ENCODE measurements at regions not wholly inside any gene's neighbourhood (a gene's known extent, or its start where the extent isn't known, plus 50 kb on each side); places are given as distances from the start of the nearest gene placed in this dataset.
"Not testable (repeated sequence)": the region's sequence is repeated elsewhere in the genome, so short reads cannot be mapped to it uniquely, and the experiment has no call there.

DNA sequence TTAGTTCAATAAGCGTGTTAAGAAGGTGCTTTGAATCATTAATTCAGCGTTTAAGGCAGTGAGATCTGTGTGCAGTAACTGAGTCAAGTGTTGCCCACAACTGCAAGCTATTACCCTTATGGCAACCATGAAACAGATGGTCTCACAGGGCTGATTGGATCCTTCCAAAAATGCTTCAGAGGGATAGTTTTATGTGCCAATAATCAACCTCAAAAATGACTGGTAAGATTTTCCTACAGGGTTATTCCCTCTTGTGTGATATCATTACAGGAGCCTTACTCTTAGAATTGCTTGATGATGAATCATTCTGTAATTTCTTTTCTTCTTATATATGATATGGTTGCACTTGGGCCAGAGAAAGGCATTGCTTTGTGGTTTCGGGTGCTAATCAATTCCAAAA, 1299.2 kb upstream of the ATXN8OS start:
- peak; percentile 6 to 7 for DNase-seq (ENCODE audit: low read depth in 2 of 2)

DNA sequence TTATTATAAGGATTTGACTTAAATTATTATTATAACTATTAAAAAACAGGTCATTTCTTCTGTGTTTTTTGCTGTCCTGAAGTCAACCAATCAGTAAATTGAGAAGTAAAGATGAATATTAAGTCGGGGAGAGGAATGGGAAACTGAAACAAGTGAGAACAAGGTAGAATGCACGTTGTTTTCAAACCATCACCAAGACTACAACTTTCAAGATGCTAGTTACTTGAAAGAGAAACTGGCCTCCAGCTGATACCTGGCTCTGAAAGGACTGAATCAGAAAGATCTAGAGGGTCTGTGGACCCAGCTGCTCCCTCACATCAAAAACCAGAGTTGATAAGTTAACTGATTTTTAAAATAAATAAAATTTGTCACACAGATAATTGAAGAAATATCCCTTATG, 1301.5 kb upstream of the ATXN8OS start:
- DNase-seq (ENCODE audit: low read depth in 2 of 2), result no peak

DNA sequence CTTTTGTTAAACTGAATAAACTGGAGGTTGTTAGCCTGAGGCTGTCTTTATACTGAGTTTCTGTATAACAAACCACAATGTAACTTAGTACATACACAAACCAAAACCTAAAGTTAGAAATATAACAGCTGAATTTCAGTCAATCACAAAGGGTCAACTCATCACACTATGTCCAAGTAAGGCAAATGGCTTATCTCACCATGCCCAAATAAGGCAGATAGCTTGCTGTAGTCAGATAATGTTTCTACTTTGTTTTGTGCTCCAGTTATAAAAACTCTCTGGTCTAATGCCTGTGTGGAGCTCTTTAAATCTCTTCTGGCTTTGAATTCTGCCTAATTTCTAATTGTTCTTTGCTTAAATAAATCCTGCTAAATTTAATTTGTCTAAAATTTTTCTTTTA, 1323.4 kb upstream of the ATXN8OS start:
- DNase-seq (ENCODE audit: low read depth in 2 of 2), result no peak

DNA sequence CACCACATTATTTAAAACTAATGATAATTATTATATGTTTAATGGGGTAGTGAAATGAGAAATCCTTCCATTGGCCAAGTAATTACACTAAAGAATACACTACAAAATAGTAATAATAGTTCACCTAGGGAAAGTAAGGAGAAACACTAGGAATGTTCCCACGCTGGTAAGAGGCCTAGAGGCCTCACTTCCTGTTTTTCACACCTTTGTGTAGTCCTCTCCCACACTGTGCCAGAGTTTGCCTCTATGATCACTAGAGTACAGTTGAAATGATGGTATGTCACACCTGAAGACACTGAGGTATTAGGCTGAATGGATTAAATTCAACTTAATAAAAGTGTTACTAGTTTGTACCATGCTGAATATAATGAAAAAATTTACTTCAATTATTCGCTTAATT, 1348.0 kb upstream of the ATXN8OS start:
- no peak for DNase-seq (ENCODE audit: low read depth in 2 of 2)

DNA sequence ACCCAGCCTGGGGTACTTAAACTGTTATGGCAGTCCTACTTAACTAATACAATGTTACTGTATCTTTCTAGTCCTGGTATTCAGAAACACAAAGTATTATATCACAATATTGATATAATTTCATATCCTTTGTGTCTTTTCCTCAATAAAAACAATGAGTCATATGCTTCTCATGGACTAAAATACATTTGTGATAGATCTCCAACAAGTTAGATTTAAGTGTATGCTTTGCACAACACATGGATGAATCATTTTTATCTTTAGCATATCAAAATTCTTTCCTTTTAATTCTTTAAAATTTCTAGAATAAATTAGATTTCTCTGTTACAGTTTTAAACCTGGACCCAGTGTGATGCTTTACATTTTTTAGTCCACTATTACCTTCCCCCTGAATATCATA, 1357.8 kb upstream of the ATXN8OS start:
- DNase-seq (ENCODE audit: low read depth in 2 of 2), result no peak

DNA sequence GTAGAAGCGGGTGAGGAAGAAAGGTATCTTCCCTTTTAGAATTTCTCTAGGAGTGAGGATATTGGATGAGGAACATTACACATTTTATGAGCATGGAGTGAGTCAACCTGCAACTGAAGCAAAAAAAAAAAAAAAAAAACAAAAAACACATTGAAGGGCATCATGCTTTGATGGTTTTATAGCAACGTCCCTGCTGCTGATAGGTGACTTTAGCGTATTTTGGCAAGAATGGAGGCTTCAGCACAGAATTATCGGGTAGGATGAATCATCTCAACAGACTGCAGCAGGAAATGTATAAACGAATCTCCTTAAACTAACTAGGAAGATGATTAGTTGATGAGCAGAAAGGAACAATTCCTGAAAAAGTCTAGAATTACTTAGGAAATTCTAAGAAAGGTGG, 1359.6 kb upstream of the ATXN8OS start:
- DNase-seq (ENCODE audit: low read depth in 2 of 2), result no peak

DNA sequence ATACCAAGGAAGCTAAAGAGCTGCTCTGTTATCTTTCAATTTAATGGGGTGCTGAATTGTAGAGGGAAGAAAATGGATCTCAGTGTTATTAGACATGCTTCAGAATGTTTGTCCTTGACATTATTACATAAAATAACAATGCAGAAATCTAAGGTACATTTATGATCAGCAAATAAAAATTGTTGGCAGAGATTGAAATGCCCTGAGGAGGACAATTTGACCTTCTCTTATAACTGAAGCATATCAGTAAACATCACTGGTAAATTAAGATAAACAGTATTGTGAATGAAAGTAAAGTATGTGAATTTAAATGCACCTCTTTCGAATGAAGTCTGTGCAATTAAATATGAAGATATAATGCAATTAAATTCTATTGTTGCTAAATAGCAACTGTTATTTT, 1362.1 kb upstream of the ATXN8OS start:
- DNase-seq (ENCODE audit: low read depth in 2 of 2), result no peak

DNA sequence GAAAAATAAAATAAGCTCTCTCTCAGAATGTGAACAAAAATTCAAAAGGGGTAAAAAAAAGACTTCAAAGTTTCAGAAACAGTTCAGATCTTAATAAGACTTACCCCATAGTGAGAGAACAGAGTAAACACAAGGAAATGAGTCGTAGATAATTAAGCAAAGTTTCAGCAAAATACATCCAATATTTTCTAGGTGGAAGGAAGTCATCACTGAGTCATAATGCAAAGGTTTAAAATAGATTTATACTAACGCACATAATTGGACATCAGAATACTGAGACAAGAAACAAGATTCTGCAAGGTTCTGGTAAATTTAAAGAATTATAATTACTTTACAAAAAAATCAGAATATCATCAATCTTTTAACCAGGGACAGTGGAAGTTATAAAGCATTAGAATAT, 1370.7 kb upstream of the ATXN8OS start:
- DNase-seq (ENCODE audit: low read depth in 2 of 2), result no peak

DNA sequence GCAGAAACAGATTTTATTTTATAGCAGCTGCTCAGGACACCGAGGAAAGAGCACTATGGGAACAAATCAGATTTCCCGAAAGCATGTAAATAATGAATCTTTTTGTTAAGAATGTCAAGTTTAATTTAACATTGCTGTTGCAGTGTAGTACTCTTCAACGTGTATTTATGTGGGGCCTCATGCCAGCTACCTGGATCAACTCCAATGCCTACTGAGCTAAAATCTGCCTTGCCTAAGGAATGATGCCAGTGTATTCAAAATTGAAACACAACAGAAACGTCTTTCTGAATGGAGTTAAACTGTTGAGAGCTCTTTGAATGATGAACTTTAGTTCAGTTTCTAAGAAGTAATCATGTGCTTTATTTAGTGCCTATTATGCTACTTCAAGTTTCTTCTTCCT, 1379.8 kb upstream of the ATXN8OS start:
- DNase-seq (ENCODE audit: low read depth in 2 of 2), result no peak

DNA sequence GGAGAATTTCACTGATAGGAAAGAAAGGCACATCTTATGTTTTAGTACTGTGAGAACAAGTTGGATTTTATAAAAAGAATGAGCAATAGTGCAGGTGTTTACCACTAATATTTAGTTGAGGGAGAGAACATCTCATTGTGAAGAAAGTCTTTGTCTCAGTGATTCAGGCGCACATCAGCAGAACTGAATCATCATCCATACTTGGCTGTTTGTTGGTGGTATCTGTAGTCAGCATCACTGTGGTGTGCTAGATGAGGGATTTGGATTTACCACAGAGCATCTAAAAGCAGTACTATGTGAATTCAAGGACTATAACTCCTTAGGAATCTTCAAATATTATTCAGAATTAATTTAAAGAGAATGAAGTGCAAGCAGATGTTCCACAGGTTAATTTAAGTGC, 1380.5 kb upstream of the ATXN8OS start:
- no peak for DNase-seq (ENCODE audit: low read depth in 2 of 2)

DNA sequence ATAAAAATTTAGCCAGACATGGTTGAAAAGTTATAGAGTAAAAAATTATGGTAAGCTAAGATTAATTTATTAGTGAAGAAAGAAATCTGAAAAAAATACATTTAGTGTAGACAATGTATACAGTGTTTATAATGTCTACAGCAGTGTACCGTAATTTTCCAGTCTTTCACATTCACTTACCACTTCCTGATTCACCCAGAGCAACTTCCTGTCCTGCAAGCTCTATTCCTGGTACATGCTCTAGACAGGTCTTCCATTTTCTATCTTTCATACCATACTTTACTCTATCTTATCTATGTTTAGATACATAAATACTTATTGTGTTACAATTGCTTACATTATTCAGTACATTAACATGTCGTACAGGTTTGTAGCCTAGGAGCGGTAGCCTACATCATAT, 1387.8 kb upstream of the ATXN8OS start:
- no peak for DNase-seq (ENCODE audit: low read depth in 2 of 2)

DNA sequence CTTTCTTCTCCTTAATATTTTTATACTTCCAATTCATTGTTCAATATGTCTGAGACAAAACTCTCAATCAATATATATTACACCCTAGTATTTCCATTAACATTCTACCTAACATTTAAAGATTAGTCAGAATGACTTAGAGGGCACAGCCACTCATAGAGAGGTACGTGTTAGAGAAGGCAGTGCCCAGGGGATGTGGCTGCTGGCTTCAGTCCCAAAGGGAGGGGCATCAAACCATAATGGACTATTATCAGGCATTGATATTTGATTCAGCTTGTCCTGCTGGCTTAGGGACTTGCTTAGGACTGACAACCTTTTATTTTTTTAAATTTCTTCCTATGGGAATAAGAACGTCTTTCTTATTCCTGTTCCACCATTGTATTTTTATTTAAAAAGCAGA, 1392.0 kb upstream of the ATXN8OS start:
- DNase-seq (ENCODE audit: low read depth in 2 of 2), result no peak

DNA sequence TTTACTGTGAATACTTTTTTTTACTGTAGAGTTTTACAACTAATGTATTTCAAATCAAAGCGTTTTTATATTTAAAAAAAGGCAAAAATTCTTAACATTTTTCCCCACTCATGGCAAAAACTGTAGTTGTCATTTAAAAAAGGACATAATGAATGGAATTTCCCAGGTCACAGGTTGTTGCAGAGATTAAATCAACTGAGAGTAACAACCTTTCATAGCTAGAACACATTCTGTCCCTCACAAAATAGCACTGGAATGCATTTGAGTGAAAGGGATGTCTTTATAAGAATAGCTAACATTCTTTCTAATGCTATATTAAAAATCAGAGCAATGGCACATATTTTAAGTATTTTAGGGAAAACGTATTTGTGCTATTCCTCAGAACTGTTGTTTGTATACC, 1393.3 kb upstream of the ATXN8OS start:
- no peak for DNase-seq (ENCODE audit: low read depth in 2 of 2)

DNA sequence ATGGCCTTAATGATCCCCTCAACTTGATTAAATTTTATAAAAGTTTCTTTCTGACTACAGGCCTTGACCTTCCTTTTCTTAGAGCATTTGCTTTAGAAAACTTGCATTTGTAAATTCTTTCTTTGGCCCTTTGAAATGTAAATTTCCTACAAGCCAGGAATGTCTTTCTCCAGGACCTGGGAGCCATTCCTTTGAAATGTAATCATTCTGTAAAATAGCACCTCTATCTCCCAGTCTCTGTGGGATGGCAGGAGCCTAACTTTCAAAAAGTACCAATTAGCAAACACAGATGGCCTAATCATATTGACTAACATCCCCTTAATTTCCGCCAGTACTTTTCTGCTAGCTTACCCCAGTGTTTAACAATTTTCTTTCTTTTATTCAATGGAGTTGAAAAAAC, 1394.2 kb upstream of the ATXN8OS start:
- DNase-seq (ENCODE audit: low read depth in 2 of 2), result no peak

DNA sequence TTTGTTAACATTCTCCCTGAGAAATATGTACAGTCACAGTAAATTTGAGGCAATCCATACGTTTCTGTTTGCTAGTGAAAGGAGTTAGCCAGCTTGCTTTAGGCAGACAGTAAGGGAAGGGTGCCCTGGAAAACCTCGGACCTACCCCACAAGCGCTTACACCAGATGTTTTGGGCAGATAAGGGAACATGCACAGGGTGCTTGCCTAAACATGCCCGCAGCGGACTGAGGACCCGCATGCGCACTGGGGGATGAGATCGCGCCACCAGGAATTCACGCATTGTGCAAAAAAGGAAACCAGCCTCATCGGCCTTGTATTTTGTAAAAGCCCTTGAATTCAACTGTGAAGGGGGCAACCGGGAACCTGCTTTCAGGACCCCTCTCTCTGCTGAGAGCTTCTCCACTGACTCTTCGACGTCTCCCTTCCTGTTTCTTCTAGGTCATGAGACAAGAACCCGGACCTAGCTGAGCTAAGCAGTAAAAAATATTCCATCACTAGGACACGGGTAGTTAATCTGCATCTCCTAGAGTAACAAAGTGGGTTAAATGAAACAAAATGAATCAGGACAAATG, 1399.2 kb upstream of the ATXN8OS start:
- no peak for DNase-seq (ENCODE audit: low read depth in 2 of 2)

DNA sequence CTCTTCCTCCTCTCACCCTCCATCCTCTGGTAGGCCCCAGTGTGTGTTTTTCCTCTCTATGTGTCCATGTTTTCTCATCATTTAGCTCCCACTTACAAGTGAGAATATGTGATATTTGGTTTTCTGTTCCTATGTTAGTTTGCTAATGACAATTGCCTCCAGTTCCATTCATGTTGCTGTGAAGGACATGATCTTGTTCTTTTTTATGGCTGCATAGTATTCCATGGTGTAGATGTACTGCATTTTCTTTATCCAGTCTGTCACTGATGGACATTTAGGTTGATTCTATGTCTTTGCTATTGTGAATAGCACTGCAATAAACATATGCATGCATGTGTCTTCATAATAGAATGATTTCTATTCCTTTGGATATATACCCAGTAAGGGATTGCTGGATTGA, 1401.6 kb upstream of the ATXN8OS start:
- DNase-seq (ENCODE audit: low read depth in 2 of 2), result not testable (repeated sequence)

DNA sequence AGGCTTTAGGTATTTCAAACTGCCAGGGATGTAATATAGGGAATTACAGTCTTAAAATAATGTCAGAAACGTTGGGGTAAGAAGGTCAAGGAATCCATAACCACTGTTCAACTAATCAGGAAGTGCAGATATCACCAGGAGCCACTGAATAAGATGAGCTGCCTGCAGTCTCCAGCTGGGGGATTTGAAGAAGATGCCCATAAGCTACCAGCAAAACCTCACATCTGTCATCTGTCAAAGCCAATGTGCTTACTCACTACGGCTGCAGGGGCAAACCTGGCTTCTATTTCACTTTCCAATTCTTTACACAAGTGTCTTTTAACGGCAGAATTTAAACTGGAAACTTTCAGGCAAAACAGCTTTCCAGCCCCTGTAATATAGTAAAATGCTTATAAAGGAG, 1410.1 kb upstream of the ATXN8OS start:
- no peak for DNase-seq (ENCODE audit: low read depth in 2 of 2)

DNA sequence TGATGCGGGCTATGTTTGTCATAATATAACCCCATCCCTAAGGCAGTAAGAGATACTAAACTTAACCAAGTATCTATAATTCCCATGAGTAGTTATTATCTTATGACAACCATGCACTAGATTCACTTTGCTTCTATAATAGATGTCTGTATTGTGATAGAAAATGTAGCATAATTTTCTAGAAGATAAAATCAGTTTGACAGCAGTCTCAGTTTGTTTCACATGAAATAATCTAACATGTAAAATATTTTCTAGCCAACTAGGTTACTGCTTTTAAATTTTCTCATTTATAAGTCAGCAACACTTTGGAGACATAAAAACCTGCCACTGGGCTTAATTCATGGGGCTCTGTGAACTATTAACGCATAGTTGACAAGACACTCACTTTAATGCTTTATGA, 1410.7 kb upstream of the ATXN8OS start:
- no peak for DNase-seq (ENCODE audit: low read depth in 2 of 2)

DNA sequence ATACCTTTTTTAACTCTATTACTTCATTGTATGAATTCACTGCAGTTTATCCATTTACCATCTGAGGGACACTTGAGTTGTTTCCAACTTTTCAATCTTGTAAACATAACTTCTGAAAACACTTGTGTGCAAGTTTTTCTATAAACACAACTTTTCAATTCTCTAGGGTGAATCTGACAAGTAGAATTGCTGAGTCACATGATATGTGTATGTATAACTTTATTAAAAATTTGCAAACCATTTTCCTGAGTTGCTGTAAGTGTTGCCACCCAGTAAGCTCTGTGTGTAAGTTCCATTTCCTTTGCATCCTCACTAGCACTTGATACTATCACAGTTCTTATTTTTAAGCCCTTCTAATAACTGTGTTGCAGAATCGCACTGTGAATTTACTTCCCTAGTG, 1415.6 kb upstream of the ATXN8OS start:
- DNase-seq (ENCODE audit: low read depth in 2 of 2), result no peak

DNA sequence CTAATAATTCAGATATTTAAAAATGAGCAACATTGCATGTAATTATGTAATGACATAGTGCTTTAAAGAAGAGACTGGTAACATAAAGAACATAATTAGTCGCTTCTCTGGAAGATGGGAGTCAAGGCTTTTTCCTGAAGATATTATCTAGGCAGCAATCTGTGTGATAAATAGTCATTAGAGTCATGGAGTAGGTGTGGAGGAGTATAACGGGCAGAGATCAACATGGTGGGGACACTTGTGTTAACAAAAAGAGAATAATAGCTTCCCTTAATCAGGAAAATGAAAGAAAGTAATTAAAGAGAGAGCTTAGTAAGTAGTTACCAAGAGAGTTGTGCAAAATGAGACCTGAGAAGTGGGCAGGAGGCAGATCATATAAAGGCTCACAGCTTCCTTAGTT, 1417.1 kb upstream of the ATXN8OS start:
- DNase-seq (ENCODE audit: low read depth in 2 of 2), result no peak

DNA sequence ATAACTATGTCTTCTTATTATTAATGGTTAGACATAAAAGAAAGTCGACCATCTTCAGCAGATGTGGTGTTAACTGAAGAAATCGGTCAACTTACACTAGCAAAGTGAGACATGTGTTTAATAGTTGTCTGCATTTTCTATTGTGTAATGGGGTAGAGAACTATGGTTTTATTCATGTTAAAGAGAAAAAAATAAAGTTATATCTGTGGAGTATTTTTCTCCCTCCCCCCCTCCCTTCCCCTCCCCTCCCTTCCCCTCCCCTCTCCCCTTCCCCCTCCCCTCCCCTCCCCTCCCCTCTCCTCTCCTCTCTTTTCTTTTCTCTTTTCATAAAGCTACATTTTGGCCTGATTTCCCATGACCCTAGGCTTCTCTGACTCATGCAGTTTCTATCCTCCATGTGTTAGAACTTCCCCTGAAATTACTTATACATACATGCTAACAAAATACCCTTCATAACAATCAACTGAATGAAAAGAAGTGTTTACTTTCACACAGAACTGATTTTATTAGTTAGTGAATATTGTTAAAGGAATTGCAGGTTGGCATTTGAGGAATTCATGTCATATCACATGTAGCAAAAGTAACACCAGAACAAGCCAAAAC, 1431.0 kb upstream of the ATXN8OS start:
- DNase-seq (ENCODE audit: low read depth in 2 of 2), result no peak

DNA sequence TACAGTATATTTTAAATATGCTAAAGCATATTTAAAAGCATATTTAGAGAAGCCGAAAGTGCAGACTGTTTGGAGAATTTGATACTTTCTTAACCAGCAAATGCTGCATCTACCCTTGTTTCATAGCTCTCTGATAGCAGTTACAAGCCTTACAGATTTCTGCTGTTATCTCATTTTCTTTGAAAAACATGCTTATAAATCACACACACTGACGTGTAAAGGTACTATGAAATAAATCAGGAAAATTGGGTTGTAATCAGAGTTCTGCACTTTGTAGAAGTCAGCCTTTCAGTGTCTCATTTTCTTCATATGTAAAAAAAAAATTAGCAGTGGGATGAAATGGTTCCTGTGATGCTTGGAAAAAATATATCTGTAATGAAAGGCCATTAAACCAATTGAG, 1432.4 kb upstream of the ATXN8OS start:
- DNase-seq (ENCODE audit: low read depth in 2 of 2), result no peak

DNA sequence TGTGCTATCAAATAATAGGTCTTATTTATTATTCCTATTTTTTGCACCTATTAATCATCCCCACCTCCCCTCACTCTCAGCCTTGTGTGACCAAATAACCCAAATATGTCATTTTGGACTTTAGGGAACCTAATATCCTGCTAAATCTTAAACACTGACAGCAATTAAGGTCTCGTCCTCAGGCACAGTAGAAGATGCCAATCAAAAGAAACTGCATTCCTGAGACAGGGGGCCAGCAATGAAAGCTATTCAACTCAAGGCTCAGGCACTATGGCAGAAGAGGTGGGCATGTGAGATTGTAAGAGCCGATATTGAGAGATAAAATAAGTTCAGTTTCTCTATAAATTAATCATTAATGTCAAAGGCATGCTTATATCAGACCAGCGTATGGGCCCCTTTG, 1437.7 kb upstream of the PCDH9 start:
- DNase-seq (ENCODE audit: low read depth in 2 of 2), result no peak

DNA sequence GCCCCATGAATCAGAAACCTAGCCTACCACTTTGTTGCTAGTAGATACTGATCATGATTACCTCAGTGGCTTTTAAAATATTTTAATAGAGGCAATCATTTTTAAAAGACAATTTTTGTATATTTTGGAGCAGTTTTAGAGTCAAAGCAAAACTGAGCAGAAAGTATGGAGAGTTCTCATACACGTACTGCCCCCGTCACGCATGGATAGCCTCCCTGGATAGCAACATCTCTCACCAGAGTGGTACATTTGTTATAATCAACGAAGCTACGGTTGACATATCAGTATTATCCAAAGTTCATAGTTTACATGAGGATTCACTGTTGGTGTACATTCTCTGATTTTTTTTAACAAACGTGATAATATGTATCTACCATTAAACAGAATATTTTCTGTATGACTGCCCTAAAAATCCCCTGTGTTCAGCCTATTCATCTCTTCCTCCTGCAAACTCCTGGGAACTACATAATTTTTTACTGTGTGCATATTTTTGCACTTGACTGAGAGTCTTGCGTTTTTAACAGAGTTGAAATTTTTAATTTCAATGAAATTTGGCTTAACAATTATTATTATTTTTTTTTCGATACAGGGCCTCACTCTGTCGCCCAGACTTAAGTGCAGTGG, 1436.8 kb upstream of the PCDH9 start:
- no peak for DNase-seq (ENCODE audit: low read depth in 2 of 2)

Measured in fibroblast of skin of left biceps (primary cell).